GM18517 (cell line): ENCODE measurements at regions not wholly inside any gene's neighbourhood (a gene's known extent, or its start where the extent isn't known, plus 50 kb on each side); places are given as distances from the start of the nearest gene placed in this dataset.

Source experiments
- ATAC-seq: cut with Tn5 transposase; IDR thresholded peaks from one replicate; pipeline ENCODE4 v1.9.1; 2021; ENCODE audit warnings: mild to moderate bottlenecking, moderate library complexity; ENCODE audit not compliant: unreplicated experiment

GRCh38 chr3:28890373-28890772, 390.5 kb upstream of the RBMS3 start:
- ATAC-seq = no peak

- no peak for ATAC-seq
Measured at GRCh38 chr3:28891485-28891884, 389.4 kb upstream of the RBMS3 start.

GRCh38 chr3:28900301-28900700, 380.6 kb upstream of the RBMS3 start:
- no peak for ATAC-seq

- no peak for ATAC-seq
Measured at GRCh38 chr3:28901018-28901417, 379.9 kb upstream of the RBMS3 start.

GRCh38 chr3:28903171-28903601, 377.7 kb upstream of the RBMS3 start:
- no peak for ATAC-seq

- no peak for ATAC-seq
Measured at GRCh38 chr3:28905798-28906197, 375.1 kb upstream of the RBMS3 start.

- no peak for ATAC-seq
Measured at GRCh38 chr3:28906561-28907310, 374.1 kb upstream of the RBMS3 start.

- no peak for ATAC-seq
Measured at GRCh38 chr3:28907616-28908015, 373.3 kb upstream of the RBMS3 start.

- no peak for ATAC-seq
Measured at GRCh38 chr3:28912120-28912885, 368.6 kb upstream of the RBMS3 start.

- no peak for ATAC-seq
Measured at GRCh38 chr3:28915741-28916500, 364.9 kb upstream of the RBMS3 start.

- ATAC-seq = peak; percentile 83
Measured at GRCh38 chr3:28916713-28917499, 364.0 kb upstream of the RBMS3 start.

GRCh38 chr3:28917895-28918475, 362.9 kb upstream of the RBMS3 start:
- no peak for ATAC-seq

- ATAC-seq = no peak
Measured at GRCh38 chr3:28922376-28922775, 358.5 kb upstream of the RBMS3 start.

- no peak for ATAC-seq
Measured at GRCh38 chr3:28923994-28924393, 356.9 kb upstream of the RBMS3 start.

GRCh38 chr3:28924744-28925360, 356.0 kb upstream of the RBMS3 start:
- ATAC-seq = no peak

- ATAC-seq = no peak
Measured at GRCh38 chr3:28933337-28933736, 347.5 kb upstream of the RBMS3 start.

GRCh38 chr3:28934126-28934813, 346.6 kb upstream of the RBMS3 start:
- ATAC-seq = peak; percentile 63

GRCh38 chr3:28935146-28935545, 345.7 kb upstream of the RBMS3 start:
- no peak for ATAC-seq

- ATAC-seq = no peak
Measured at GRCh38 chr3:28936154-28936553, 344.7 kb upstream of the RBMS3 start.
